Endothelial cell of umbilical vein (primary cell): ENCODE measurements at regions not wholly inside any gene's neighbourhood (a gene's known extent, or its start where the extent isn't known, plus 50 kb on each side); places are given as distances from the start of the nearest gene placed in this dataset.

Experiments used
- BruUV-seq: library from RNA; stranded (reverse); fragments of 400-500 nt; replicated peaks from 2 replicates; lab custom pipeline; 2021; lab: Mats Ljungman, UMichigan
- CTCF ChIA-PET: fragments of 300-600, 350-600 bp; sonication (Branson Sonifier 250); formaldehyde crosslinking; loops from one replicate; lab custom pipeline; 2021; ENCODE audit warnings: antibody characterized with exemption, inconsistent platforms; lab: Charles Lee
- POLR2A ChIA-PET: fragments of 300-600, 350-600 bp; sonication (Branson Sonifier 250); formaldehyde crosslinking; loops from one replicate; lab custom pipeline; 2021; ENCODE audit warnings: antibody characterized with exemption, inconsistent platforms; lab: Charles Lee
- DNase-seq: peaks from one replicate; pipeline ENCODE4 v3.0.0-alpha.2; 2011; ENCODE audit warnings: low read depth, low spot score
- FAIRE-seq: peaks from 2 replicates; lab custom pipeline; 2011; peaks lifted over from hg19 to GRCh38; lab: Jason Lieb, UNC
- H2AFZ ChIP-seq: 2 replicates; pipeline ENCODE4 v1.6.0; 2012; ENCODE audit warnings: low read depth, low read length, control low read depth, inconsistent platforms
- H3K27ac ChIP-seq: 2 replicates; pipeline ENCODE4 v1.5.1; 2011; ENCODE audit warnings: low read depth, mild to moderate bottlenecking, control low read depth, low read length, moderate library complexity; ENCODE audit not compliant: insufficient read depth
- H3K27me3 ChIP-seq, 2 experiments: 2 replicates each; pipeline versions ENCODE4 v1.6.0 to v1.6.1; 2011; ENCODE audit warnings: low read length in 2 of 2, mixed read lengths in 1 of 2; ENCODE audit not compliant: control insufficient read depth in 2 of 2, insufficient read depth in 2 of 2
- H3K36me3 ChIP-seq, 2 experiments: 2 replicates in 1 of 2; 3 replicates in 1 of 2; pipeline ENCODE4 v1.5.1; 2011; ENCODE audit warnings: low read length in 2 of 2, mild to moderate bottlenecking in 1 of 2, moderate library complexity in 1 of 2; ENCODE audit not compliant: control insufficient read depth in 2 of 2, insufficient read depth in 2 of 2; ENCODE audit errors: extremely low read depth in 1 of 2
- H3K4me1 ChIP-seq: 3 replicates; pipeline ENCODE4 v1.5.1; 2011; ENCODE audit warnings: mild to moderate bottlenecking, low read length; ENCODE audit not compliant: control insufficient read depth, insufficient read depth; ENCODE audit errors: extremely low read depth
- H3K4me2 ChIP-seq: 2 replicates; pipeline ENCODE4 v1.6.1; 2011; ENCODE audit warnings: low read length, control low read depth, mixed read lengths; ENCODE audit not compliant: insufficient read depth
- H3K4me3 ChIP-seq, 3 experiments: fragments of 200-600 bp in 1 of 3; sonication (generic), shearing (Covaris generic) in 1 of 3; replicated peaks in 1 of 3; 2 replicates each; pipeline ENCODE4 v1.5.1; 2011 to 2016; ENCODE audit warnings: control low read depth in 3 of 3, low read length in 3 of 3, mild to moderate bottlenecking in 2 of 3, inconsistent platforms in 1 of 3, low read depth in 1 of 3, moderate library complexity in 1 of 3; ENCODE audit not compliant: insufficient read depth in 1 of 3
- H3K79me2 ChIP-seq: 2 replicates; pipeline ENCODE4 v1.6.0; 2012; ENCODE audit warnings: low read length, inconsistent platforms; ENCODE audit not compliant: control insufficient read depth, insufficient read depth
- H3K9ac ChIP-seq: replicated peaks from 2 replicates; pipeline ENCODE3; 2011; ENCODE audit warnings: low read length, control low read depth; ENCODE audit not compliant: insufficient read depth; ENCODE audit errors: extremely low read depth
- H3K9me1 ChIP-seq: replicated peaks from 3 replicates; pipeline ENCODE4 v1.6.0; 2011; ENCODE audit warnings: mild to moderate bottlenecking, low read length; ENCODE audit not compliant: control insufficient read depth, insufficient read depth; ENCODE audit errors: extremely low read depth
- H3K9me3 ChIP-seq: replicated peaks from 2 replicates; pipeline ENCODE4 v1.5.1; 2012; ENCODE audit warnings: low read length, inconsistent platforms; ENCODE audit not compliant: control insufficient read depth, insufficient read depth
- H4K20me1 ChIP-seq: replicated peaks from 2 replicates; pipeline ENCODE3; 2011; ENCODE audit warnings: mild to moderate bottlenecking, low read length; ENCODE audit not compliant: control insufficient read depth, insufficient read depth; ENCODE audit errors: extremely low read depth
- CTCF ChIP-seq, 2 donors: IDR thresholded peaks; 1 replicate in 1 of 2; 2 replicates in 1 of 2; pipeline ENCODE4 v1.5.1; 2011; ENCODE audit warnings: low read length in 2 of 2, mild to moderate bottlenecking in 2 of 2, moderate library complexity in 2 of 2, control low read depth in 1 of 2, inconsistent platforms in 1 of 2, low read depth in 1 of 2; ENCODE audit not compliant: insufficient read depth in 1 of 2; ENCODE audit errors: extremely low read depth in 1 of 2
- EZH2 ChIP-seq: IDR thresholded peaks from 2 replicates; pipeline ENCODE4 v1.6.1; 2012; ENCODE audit warnings: borderline replicate concordance, low read depth, mild to moderate bottlenecking, moderate library complexity, low read length, inconsistent platforms; ENCODE audit not compliant: severe bottlenecking
- GATA2 ChIP-seq: IDR thresholded peaks from 2 replicates; pipeline ENCODE4 v1.7.0; 2011; ENCODE audit warnings: low read depth, mild to moderate bottlenecking, moderate library complexity, mixed read lengths, low read length; ENCODE audit not compliant: insufficient read length, insufficient read depth
- JUN ChIP-seq: IDR thresholded peaks from 2 replicates; pipeline ENCODE4 v1.6.1; 2011; ENCODE audit warnings: borderline replicate concordance, low read depth; ENCODE audit not compliant: insufficient read length, insufficient read depth
- MAX ChIP-seq: IDR thresholded peaks from 2 replicates; pipeline ENCODE4 v1.6.1; 2011; ENCODE audit not compliant: insufficient read depth, insufficient read length
- MYC ChIP-seq: IDR thresholded peaks from one replicate; pipeline ENCODE4 v1.6.1; 2011; ENCODE audit warnings: mild to moderate bottlenecking, low read depth, low read length
- POLR2A ChIP-seq: IDR thresholded peaks from 2 replicates; pipeline ENCODE4 v1.6.1; 2012; ENCODE audit warnings: low read depth, mild to moderate bottlenecking, control low read depth, low read length
- POLR2AphosphoS5 ChIP-seq: IDR thresholded peaks from 2 replicates; pipeline ENCODE4 v1.6.1; 2012; ENCODE audit warnings: low read depth, mild to moderate bottlenecking, control low read depth, low read length, moderate library complexity; ENCODE audit not compliant: insufficient read depth
- dilution Hi-C: fragments of 300-500 bp; cut with MboI; formaldehyde crosslinking; loops from one replicate; pipeline ENCODE4 v1.15.0; 2019; ENCODE audit warnings: low sequenced_read_pairs; ENCODE audit not compliant: extremely low pct_ligation_motif_present
- intact Hi-C: fragments of 100-400 bp; cut with micrococcal nuclease; formaldehyde crosslinking; loops from one replicate; pipeline ENCODE4 v1.10.0; 2022

DNA sequence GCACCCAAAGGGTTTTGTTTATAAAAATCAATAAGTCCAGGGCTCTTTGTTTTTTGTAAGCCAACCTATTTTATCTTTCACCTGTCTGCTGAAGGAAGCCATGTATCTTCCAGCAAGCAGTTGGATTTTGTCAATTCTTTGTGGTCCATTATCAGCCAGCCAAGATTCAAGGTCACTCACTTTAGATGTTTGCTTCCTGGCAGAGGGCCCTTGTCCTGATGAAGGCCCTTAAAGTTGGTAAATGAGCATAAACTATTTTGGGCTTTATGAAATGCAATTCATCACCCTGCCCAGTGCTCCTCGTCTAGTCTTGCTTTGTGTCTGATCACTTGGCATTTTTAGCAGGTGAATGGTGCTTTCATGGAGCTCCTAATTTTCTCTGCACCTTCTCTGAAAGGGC, 1004.2 kb downstream of the GRID1 start:
- intact Hi-C loops: no loop called here
- BruUV-seq: no TSS peak
- no peak for FAIRE-seq

More for the DNA sequence above, 1004.2 kb downstream of the GRID1 start:
- CTCF ChIA-PET: no interaction called here
- TF ChIP-seq EZH2 (no peak), MYC (no peak), GATA2 (no peak), CTCF (IDR thresholded peaks at IDR 0.05; ENCODE audit: extremely low read depth in 1 of 2, insufficient read depth in 1 of 2, low read depth in 1 of 2, low read length in 2 of 2) (no peak), POLR2A (no peak), MAX (no peak), JUN (no peak), POLR2AphosphoS5 (no peak)
- Histone ChIP-seq H3K79me2 (no peaks in the 10 kb centered on the region), H4K20me1 (no peaks in the 10 kb centered on the region), H3K9ac (no peak overlapping the region), H2AFZ (no peak overlapping the region), H3K4me2 (no peak overlapping the region), H3K36me3 (no peaks in the 10 kb centered on the region), H3K4me3 (no peak overlapping the region), H3K27ac (no peak overlapping the region), H3K9me3 (peaks cover 2% of the 10 kb centered on the region), H3K9me1 (no peaks in the 10 kb centered on the region), H3K4me1 (no peaks in the 10 kb centered on the region), H3K27me3 (no peaks in the 10 kb centered on the region)
- dilution Hi-C loops: no loop called here
- POLR2A ChIA-PET: no interaction called here
- DNase-seq: no peak
